ENCODE measurements at regions not wholly inside any gene's neighbourhood (a gene's known extent, or its start where the extent isn't known, plus 50 kb on each side); places are given as distances from the start of the nearest gene placed in this dataset.

DNA sequence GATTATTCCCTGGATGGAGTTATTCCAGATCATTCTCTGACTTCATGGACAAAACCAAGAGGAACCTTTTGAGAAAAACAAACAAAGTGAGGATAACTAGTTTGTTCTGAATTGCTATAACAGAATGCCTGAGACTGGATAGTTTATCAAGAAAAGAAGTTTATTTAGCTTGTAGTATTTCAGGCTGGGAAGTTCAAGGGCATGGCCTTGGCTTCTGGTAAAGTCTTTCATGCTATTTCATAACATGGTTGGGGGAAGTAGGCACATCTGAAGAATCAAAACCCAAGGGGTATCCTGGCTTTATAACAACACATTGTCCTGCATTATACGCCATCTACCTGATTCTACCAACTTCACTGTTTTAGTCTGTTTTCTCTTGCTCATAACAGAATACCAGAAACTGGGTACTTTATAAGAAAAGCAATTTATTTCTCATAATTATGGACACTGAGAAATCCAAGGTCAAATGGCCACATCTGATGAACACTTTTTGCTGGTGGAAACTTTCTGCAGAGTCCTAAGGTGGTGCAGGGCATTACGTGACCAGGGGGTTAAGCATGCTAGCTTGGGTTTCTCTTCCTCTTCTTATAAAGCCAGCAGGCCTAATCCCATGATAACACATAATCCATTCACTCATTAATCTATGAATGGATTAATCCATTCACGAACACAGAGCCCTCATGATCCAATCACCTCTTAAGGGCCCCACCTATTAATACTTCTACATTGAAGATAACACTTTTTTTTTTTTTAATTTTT is 186.1 kb upstream of the PRSS16 start:
- TF ChIP-seq, protein P1, sequence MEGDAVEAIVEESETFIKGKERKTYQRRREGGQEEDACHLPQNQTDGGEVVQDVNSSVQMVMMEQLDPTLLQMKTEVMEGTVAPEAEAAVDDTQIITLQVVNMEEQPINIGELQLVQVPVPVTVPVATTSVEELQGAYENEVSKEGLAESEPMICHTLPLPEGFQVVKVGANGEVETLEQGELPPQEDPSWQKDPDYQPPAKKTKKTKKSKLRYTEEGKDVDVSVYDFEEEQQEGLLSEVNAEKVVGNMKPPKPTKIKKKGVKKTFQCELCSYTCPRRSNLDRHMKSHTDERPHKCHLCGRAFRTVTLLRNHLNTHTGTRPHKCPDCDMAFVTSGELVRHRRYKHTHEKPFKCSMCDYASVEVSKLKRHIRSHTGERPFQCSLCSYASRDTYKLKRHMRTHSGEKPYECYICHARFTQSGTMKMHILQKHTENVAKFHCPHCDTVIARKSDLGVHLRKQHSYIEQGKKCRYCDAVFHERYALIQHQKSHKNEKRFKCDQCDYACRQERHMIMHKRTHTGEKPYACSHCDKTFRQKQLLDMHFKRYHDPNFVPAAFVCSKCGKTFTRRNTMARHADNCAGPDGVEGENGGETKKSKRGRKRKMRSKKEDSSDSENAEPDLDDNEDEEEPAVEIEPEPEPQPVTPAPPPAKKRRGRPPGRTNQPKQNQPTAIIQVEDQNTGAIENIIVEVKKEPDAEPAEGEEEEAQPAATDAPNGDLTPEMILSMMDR (IDR thresholded peaks at IDR 0.05; ENCODE audit: insufficient read depth, low read depth, low read length) = no peak
- TF ChIP-seq EZH2 (IDR thresholded peaks at IDR 0.05; ENCODE audit: insufficient read depth, low read length) = no peak

Data from astrocyte (in vitro differentiated cells and primary cell).